Astrocyte of the hippocampus (primary cell): ENCODE measurements at regions not wholly inside any gene's neighbourhood (a gene's known extent, or its start where the extent isn't known, plus 50 kb on each side); places are given as distances from the start of the nearest gene placed in this dataset.

Experiments used
- DNase-seq: peaks from one replicate; pipeline ENCODE4 v3.0.0; 2011; ENCODE audit warnings: low read depth, low spot score

- no peak for DNase-seq
Observed at GRCh38 chr3:178291574-178292370, 244.5 kb upstream of the KCNMB2 start.

GRCh38 chr3:178295292-178295912, 240.8 kb upstream of the KCNMB2 start:
- DNase-seq = peak; percentile 16

- no peak for DNase-seq
Observed at GRCh38 chr3:178297199-178297598, 239.0 kb upstream of the KCNMB2 start.

GRCh38 chr3:178297740-178298139, 238.5 kb upstream of the KCNMB2 start:
- DNase-seq = no peak

- DNase-seq = peak; percentile 21
Observed at GRCh38 chr3:178300441-178300959, 235.7 kb upstream of the KCNMB2 start.

GRCh38 chr3:178302966-178303930, 233.0 kb upstream of the KCNMB2 start:
- peak; percentile 52 for DNase-seq

- DNase-seq = peak; percentile 78
Observed at GRCh38 chr3:178304758-178305467, 231.3 kb upstream of the KCNMB2 start.

- DNase-seq = no peak
Observed at GRCh38 chr3:178306432-178307115, 229.7 kb upstream of the KCNMB2 start.

GRCh38 chr3:178308771-178309170, 227.5 kb upstream of the KCNMB2 start:
- peak; percentile 9 for DNase-seq

GRCh38 chr3:178310949-178311348, 225.3 kb upstream of the KCNMB2 start:
- peak; percentile 16 for DNase-seq

- no peak for DNase-seq
Observed at GRCh38 chr3:178313716-178314115, 222.5 kb upstream of the KCNMB2 start.

GRCh38 chr3:178318340-178318739, 217.9 kb upstream of the KCNMB2 start:
- no peak for DNase-seq

- DNase-seq = no peak
Observed at GRCh38 chr3:178318941-178319816, 217.1 kb upstream of the KCNMB2 start.

- DNase-seq = peak; percentile 81
Observed at GRCh38 chr3:178320456-178321351, 215.5 kb upstream of the KCNMB2 start.

- no peak for DNase-seq
Observed at GRCh38 chr3:178324356-178324755, 211.9 kb upstream of the KCNMB2 start.

- peak; percentile 61 for DNase-seq
Observed at GRCh38 chr3:178325330-178325729, 210.9 kb upstream of the KCNMB2 start.

GRCh38 chr3:178329936-178330335, 206.3 kb upstream of the KCNMB2 start:
- no peak for DNase-seq

- DNase-seq = no peak
Observed at GRCh38 chr3:178334239-178334638, 202.0 kb upstream of the KCNMB2 start.

GRCh38 chr3:178336336-178336735, 199.9 kb upstream of the KCNMB2 start:
- no peak for DNase-seq
